Islet of Langerhans (tissue), 1 donor: ENCODE measurements at regions not wholly inside any gene's neighbourhood (a gene's known extent, or its start where the extent isn't known, plus 50 kb on each side); places are given as distances from the start of the nearest gene placed in this dataset.

ENCODE experiments used
- FAIRE-seq: peaks from one replicate; lab custom pipeline; 2011; peaks lifted over from hg19 to GRCh38; lab: Jason Lieb, UNC

GRCh38 chr3:34189133-34189532 lies 390.7 kb downstream of the PDCD6IP start:
- FAIRE-seq: no peak

GRCh38 chr3:34196914-34197313 lies 398.5 kb downstream of the PDCD6IP start:
- no peak for FAIRE-seq

DNA sequence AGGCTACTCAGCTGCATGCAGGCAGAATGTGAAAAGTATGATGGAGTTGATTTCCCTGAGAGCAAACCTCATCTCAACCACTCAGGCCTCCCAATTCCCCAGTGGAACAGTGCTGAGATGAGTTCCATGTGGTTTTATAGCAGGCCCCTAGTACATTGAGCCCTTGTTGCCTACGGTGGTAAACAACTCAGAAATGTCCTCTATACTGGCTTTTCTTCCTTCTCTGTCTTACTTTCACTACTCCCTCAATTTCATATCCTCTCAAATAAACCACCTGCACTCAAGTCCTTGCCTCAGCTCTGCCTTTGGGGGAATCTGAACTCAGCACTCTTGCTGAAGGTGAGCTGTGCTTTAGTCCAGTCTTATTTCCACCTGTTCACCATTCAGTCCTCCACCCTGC lies 399.9 kb downstream of the PDCD6IP start:
- FAIRE-seq: no peak

DNA sequence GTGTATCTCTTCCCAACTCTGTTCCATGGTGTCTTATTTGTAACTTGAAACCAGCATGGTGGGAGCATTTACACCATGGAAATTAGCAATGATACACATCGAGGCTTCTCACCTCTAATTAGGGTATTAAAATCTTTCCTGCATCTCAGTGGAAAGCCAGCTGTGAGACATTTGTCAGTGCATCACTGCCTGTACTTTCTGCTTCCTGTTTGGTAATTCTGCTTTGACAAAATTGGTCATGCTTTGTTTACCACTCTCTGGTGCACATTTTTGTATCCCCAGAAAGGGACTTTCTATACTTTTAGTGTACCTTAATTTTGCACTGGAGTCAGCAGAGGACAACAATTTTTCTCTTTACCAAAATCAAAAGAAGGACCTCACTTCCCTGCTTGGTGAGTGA lies 402.1 kb downstream of the PDCD6IP start:
- no peak for FAIRE-seq

DNA sequence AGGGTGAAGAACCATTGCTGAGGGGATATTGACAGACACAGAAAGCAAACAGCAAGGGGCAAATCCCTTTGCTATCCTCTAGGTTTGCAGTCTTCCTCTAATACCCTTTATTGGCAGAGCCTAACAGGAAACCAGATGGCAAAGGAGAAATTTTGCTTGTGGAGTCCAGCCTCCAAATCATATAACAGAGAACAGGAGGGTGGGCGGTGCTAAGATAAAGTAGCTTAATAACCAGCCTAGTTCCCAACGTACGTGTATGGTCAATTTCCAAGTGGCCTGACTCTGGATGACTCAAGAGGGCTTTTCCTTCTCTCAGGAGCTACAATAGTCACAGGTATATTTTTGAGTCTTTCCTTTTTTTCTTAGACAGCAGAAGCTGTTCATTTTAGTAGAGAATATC lies 404.5 kb downstream of the PDCD6IP start:
- no peak for FAIRE-seq

DNA sequence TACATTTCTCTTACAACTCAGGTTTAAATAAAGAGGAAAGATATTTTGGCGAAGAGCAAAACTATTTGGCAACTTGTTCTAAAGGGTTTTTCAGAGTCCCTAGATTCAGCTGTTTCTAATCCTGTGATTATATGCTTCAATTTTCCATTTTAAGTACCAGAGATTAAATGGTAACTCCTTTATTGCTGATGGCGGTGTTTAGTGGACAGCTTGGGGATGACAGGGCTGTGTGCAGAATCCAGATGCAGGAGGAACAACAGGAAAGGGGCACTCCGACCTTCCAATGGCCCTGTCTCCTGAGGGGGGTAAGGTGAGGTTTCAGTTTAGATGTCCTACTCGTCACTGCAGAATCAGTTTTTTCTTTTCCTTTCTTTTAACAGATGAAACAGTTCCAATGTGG lies 405.0 kb downstream of the PDCD6IP start:
- no peak for FAIRE-seq

DNA sequence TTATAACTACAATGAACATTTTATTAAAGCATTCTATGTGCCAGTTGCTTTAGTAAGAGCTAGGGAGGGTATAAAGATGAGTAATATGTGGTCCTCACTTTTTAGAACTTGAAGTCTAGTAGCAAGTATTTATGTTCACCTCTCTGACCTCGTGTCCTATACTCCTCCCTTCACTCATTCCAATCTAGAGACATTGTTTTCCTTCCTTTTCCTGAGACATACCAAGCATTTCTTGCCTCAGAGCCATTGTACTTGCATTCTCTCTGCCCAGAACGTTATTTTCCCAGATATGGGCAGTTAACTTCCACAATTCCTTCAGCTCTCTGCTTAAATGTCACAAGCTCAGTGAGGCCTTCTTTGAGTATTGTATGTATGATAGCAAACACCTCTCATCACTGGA lies 408.6 kb downstream of the PDCD6IP start:
- no peak for FAIRE-seq

DNA sequence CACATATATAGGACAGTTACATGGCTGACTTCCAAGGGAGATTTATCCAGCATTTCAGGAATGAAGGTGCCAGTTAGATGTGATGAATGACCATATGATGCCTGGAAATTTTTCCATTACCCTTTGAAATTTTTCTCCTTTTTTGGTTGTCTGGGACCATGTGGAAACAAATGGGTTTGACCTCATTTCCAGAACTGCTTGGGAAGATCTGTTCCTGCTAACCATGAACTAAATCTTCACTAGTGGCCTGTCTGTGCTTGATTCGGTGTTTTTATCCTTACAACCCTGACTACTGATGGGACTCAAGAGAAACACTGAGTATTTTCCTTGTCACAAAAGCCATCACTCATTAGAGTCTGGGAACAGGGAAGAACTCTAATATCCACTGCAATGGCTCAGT lies 409.4 kb downstream of the PDCD6IP start:
- FAIRE-seq: no peak

- FAIRE-seq: no peak
These were observed 413.7 kb downstream of the PDCD6IP start for GRCh38 chr3:34212175-34212574.

GRCh38 chr3:34212656-34213055 lies 414.2 kb downstream of the PDCD6IP start:
- FAIRE-seq: no peak

DNA sequence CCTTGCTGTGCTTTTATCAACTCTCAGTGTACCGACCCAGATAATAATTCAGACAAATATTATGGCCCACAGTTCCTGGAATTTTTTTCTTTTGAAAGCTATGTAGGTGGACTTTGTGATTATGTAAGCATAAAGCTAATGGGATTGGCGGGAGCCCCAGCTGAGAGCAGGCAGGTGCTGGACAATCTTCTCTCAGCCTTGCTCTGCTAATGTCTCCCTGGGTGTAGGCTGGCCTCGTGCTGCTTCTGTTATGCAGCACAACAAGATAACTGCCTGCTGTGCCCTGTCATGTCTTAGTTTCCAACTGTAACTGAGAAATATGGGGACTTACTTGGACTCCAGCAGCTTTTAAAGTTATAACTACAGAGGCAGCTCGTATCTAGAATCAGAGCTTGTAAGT lies 415.0 kb downstream of the PDCD6IP start:
- peak; percentile 47 for FAIRE-seq

- no peak for FAIRE-seq
These were observed 418.4 kb downstream of the PDCD6IP start for GRCh38 chr3:34216711-34217335.

- FAIRE-seq: no peak
These were observed 420.4 kb downstream of the PDCD6IP start for GRCh38 chr3:34218706-34219385.

GRCh38 chr3:34219556-34219955 lies 421.1 kb downstream of the PDCD6IP start:
- FAIRE-seq: no peak

GRCh38 chr3:34225821-34226366 lies 427.5 kb downstream of the PDCD6IP start:
- no peak for FAIRE-seq

- FAIRE-seq: no peak
These were observed 431.4 kb downstream of the PDCD6IP start for GRCh38 chr3:34229876-34230275.

- no peak for FAIRE-seq
These were observed 436.7 kb downstream of the PDCD6IP start for GRCh38 chr3:34235096-34235495.

DNA sequence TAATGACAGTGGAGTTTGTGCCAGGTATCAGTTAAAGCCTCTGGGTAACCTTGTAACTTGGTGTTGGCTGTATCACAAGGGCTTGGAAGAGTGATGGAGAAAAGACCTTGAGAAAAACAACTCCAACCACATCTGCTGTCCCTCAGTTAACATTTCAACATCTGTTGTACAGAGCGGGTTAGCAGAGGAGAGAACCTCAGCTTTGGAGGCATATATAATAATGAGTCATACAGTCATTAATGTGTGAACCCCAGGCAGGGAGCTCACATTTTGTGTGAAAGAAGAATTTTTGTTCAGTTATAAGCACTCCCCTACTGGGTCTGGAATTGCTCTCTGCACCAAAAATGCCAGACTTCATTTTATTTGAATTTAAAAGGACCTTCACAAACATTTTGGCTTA lies 439.5 kb downstream of the PDCD6IP start:
- no peak for FAIRE-seq

DNA sequence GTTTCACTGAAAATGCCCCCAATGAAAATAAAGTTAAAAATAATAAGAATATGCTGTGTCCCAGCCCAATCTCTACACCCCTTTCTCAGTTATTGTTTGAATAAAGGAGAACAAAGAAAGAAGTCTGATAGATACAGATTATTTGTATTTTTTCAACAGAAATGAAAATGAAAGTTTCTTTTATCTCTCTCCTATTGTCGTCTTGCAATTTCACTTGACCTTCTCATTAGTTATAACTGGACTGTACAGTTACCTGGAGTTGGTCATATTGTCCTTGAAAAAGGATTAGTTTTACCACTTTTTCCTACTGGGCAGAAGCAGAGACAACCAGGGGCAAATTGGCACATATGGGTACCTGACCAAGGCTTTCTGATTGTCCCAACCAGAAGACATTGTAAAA lies 440.0 kb downstream of the PDCD6IP start:
- FAIRE-seq: no peak

GRCh38 chr3:34239287-34239686 lies 440.9 kb downstream of the PDCD6IP start:
- FAIRE-seq: no peak

- FAIRE-seq: no peak
These were observed 441.4 kb downstream of the PDCD6IP start for GRCh38 chr3:34239875-34240274.

- FAIRE-seq: no peak
These were observed 449.0 kb downstream of the PDCD6IP start for GRCh38 chr3:34247401-34247800.

- FAIRE-seq: no peak
These were observed 449.9 kb downstream of the PDCD6IP start for GRCh38 chr3:34248352-34248751.

GRCh38 chr3:34254285-34254684 lies 455.9 kb downstream of the PDCD6IP start:
- no peak for FAIRE-seq
